ENCODE measurements at regions not wholly inside any gene's neighbourhood (a gene's known extent, or its start where the extent isn't known, plus 50 kb on each side); places are given as distances from the start of the nearest gene placed in this dataset.
"Not testable (repeated sequence)": the region's sequence is repeated elsewhere in the genome, so short reads cannot be mapped to it uniquely, and the experiment has no call there.

DNA sequence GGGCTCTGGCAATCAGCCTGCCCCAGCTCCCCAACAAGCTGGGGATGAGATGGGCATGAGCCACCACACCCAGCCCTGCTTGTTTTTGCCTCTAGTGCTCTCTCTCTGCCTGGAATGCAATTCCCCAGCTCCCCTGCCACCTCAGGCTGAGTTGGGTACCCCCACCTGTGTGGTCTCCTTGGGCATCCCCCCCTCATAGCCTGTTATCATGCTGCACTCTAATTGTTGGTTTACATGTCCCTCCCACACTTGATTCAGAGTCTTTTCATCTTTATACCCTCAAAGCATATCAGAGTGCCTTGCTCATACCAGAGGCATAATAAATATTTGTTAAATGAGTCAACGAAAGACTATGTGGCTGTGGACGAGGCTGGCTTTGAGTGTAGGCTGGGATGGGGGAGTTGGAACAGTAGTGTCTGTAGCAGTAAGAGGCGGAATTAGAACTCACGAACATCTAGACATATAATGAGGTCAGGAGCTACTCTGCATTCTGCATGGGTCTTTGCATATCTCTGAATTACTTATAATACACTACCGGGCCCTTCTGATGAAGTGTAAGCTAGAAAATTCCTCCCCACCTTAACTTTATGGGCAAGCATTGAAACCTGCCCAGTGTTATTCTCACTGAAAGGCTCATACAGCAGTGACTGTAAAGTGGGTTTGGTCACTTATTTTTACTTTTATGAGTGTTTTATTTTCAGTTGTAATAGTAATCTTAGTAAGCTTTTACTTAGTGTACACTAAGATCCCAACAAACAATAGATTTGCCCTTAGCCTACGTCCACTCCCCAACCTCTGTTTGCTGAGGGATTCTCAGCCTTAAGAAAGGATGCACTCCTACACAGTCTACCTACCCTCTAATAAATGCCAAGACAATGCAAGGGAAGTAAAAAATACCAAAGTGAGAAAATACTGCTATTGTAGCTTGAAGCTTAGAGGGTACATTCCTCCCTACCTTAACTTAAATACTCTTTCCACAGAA, 58.7 kb downstream of the EDN1 start:
- intact Hi-C loops (cut with DNase I), result no loop called here
- no peak for DNase-seq

DNA sequence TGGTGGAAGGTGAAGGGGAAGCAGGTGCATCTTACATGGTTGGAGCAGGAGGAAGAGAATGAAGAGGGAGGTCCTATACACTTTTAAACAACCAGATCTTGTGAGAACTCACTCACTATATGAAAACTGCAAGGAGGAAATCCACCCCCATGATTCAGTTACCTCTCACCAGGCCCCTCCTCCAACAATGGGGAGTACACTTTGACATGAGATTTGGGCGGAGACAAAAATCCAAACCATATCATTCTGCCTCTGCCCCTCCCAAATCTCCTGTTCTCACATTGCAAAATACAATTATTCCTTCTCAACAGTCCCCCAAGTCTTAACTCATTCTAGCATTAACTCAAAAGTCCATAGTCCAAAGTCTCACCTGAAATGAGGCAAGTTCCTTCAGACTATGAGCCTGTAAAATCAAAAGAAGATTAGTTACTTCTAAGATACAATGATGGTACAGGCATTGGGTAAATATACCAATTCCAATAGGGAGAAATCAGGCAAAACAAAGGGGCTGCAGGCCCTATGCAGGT, 60.5 kb downstream of the EDN1 start:
- no peak for DNase-seq
- intact Hi-C loops (cut with DNase I), result no loop called here

DNA sequence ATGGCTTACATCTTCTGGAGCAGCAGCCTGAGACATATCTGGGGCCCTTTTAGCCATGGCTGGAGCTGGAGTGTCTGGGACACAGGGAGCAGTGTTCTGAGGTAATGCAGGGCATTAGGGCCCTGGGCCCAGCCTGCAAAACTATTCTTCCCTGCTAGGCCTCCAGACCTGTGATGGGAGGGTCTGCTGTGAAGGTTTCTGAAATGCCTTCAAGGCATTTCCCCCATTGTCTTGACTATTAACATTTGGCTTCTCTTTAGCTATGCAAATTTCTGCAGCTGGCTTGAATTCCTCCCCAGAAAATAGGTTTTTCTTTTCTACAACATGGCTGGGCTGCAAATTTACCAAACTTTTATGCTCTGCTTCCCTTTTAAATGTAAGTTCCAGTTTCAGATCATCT, 61.5 kb downstream of the EDN1 start:
- intact Hi-C loops (cut with DNase I), result no loop called here
- DNase-seq, result no peak

DNA sequence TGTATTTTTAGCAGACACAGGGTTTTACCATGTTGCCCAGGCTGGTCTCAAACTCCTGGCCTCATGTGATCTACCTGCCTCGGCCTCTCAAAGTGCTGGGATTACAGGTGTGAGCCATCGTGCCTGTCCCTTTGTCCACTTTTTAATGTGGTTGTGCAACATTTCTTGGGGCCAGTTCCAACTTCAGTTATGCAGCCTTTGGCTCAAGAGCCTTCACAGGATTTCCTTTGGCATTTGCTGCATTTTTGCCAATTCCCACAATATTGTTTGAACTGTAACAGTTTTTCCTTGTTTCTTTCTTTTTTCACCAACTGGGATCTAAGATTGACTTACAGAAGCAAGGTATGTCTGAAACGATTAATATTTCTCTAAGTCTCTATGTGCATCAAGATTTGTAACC, 63.6 kb downstream of the EDN1 start:
- intact Hi-C loops (cut with DNase I), result no loop called here
- no peak for DNase-seq

DNA sequence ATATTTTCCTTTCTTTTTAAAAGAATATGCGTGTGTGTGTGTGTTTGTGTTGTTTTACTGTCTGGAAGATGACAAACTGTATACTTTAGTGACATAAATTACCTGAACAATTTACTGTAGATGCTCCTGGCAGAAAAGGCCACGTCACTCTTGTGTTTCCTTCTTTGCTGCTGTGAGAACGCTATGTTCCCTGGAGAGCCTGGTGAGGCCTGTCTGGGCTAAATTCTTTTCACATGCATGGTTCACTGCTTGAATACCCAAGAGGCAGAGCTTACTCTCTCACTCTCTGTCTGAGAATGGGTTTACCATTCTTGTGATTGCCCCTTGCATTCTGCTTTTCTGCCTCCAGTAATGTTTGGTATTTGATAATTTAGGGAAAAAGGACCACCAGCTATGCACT, 64.3 kb downstream of the EDN1 start:
- intact Hi-C loops (cut with DNase I), result no loop called here
- DNase-seq, result no peak

DNA sequence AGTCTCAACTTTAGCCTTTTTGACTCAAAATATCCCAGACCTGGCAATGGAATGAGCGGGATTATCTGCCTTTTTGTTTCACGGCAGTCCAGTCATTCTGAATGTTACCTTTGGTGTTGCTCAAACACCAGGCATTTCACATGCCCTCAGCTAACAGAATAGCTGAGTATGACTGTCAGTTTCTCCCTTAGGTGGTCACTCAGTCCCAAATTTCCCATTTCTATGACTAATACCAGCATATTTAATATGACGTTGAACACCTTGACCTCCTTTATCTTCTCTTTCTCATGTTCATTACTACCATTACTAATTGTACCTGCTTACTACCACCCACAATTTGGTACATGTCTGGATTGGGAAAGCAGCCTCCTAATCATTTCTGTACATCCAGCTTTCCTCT, 65.2 kb downstream of the EDN1 start:
- intact Hi-C loops (cut with DNase I), result no loop called here
- DNase-seq, result no peak

DNA sequence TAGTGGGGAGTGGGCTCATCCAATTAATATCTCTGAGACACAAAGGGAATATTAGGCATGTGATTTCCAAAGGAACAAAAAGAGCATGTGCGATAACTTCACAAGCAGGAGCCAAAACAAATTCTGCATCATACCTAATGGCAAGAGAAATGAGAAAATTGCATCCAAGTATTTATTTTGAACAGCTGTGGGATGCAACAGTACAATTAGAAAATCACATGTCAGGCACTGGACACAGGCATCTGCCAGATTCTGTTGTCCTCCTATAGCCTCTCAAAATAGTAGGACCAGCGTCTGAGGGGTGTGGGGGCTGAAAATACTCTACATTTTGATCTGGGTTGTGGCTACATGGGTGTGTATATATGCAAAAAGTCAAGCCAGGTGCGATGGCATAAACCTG, 66.3 kb downstream of the EDN1 start:
- no peak for DNase-seq
- intact Hi-C loops (cut with DNase I), result no loop called here

DNA sequence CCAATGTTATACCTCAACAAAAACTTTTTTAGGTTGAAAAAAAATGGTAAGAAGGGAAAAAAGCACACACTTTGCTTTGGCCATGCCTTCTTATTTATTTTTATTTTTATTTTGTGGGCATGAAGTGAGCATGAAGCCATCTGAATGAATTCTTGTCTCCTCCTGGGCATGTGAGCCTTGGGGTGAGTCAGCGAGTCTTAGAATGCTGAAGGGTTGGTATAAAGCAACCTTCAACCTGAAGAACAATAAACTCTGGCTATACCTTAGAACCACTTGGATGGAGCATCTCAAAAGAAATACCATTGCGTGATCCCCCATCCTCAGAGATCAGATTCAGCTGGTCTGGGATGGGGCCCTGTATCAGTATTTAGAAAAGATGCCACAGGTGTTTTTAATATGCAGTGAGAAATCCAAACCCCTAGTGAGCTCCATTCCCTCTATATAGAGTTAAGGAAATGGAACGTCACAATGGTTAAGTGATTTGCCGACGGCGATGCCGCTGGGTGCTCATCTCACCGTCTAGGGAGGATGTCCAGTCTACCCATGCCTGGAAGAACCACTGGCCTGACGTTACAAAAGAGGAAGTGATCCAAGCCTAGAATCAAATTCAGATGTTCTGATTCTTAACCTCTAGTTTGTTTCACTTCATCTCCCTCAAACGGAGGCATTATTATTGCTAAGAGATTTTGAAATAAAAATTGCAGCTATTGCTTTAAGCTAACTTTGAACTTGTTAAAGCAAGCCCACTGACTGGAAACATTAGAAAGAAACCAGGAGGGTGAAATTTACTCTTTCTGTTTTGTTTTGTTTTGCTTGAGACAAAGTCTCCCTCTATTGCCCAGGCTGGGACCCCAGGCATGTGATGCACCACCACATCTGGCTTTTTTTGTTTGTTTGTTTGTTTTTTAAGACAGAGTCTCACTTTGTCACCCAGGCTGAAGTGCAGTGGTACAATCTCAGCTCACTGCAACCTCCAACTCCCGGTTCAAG, 67.1 kb downstream of the EDN1 start:
- intact Hi-C loops (cut with DNase I), result no loop called here

DNA sequence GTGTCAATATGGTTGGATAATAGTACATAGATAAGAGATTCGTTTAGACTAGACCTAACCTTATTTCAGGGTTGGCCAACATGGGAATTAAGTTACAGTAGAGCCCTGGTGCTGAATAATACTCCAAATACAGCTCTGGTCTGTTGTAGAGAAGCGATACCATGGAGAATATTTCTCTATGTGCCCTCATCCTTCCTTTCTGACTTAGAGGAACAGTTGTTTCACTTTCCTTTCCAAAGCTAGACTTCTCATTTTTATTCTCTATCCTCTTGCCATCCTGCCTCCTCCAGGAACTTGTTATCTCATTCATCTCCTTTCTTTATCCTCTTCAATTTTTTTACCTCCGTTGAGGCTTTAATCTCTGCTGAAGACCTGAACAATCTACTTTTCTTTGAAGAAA, 68.9 kb downstream of the EDN1 start:
- intact Hi-C loops (cut with DNase I), result no loop called here
- DNase-seq, result no peak

More for the DNA sequence above, 67.1 kb downstream of the EDN1 start:
- no peak for DNase-seq

DNA sequence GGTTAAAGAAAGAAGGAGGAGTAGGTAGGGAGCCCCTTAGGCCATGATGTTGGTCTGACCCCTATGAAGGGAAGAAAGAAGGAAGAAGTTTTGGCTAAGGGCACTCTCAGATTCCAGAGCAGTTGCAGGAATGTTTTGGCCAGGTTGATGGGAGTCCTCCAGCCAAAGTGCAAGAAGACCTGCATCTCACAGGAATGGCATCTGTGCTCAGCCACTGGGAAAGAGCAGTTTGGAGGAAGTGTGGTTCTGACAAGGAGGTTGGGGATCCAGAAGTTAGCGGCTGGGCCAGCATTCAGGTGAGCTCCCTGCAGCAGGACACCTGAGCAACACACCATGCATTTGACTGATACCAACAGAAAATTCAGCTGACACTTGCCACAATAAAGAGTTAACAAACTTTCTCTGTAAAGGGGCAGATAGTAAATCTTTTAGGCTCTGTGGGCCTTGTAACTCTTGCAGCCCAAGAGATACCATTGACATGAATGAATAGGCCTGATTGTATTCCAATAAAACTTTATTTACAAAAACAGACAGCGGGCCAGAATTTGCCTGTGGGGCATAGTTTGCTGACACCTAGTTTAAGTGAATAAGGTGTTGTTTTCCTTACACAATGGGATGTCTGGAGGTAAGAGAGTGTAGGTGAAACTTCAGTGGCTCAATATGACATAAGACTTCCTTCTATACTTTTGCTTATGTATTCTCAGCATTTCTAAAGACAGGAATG, 71.0 kb downstream of the EDN1 start:
- DNase-seq, result no peak

DNA sequence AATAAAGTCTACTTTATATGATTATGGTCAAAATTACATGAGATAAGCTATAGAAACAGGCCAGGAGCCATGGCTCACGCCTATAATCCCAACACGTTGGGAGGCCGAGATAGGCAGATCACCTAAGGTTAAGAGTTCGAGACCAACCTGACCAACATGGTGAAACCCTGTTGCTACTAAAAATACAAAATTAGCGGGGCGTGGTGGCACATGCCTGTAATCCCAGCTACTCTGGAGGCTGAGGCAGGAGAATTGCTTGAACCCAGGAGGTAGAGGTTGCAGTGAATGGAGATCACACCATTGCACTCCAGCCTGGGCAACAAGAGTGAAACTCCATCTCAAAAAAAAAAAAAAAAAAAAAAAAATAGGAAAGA, 73.1 kb downstream of the EDN1 start:
- DNase-seq; intact Hi-C loops (cut with DNase I): not testable (repeated sequence)

More for the DNA sequence above, 71.0 kb downstream of the EDN1 start:
- intact Hi-C loops (cut with DNase I), result no loop called here

DNA sequence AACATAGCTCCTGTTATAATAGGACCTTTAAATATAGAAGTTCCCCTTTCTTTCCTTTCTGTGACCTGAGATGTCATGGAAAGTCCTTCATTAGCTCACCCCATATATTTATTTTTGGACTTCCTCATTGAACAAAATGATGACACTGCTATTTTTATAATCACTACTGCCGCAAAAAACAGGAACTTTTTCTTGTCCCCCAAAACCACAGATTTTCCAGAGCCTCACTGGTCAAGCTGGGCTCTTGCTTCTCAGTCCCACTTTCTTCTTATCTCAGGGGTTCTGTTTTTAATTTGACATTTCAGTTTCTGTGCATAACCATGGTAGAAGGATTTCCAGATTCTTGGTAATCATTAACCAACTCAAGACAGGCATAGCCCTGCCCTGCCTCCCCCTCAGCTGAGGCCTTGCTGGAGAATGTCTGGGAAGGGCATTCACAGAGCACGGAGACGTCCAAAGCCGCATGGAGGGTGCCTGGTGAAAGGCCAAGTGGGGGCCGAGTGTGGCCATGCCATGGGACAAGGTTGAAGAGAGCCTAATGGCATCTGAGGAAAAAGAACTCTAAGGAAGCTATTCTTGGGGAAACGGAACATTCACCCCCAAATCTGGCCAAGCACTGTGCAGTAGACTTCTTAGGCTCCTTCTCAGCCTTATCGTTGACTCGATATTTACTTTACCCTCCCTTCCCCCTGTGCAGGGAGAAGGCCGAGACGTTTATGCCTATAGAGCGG, 73.7 kb downstream of the EDN1 start:
- intact Hi-C loops (cut with DNase I), result no loop called here

DNA sequence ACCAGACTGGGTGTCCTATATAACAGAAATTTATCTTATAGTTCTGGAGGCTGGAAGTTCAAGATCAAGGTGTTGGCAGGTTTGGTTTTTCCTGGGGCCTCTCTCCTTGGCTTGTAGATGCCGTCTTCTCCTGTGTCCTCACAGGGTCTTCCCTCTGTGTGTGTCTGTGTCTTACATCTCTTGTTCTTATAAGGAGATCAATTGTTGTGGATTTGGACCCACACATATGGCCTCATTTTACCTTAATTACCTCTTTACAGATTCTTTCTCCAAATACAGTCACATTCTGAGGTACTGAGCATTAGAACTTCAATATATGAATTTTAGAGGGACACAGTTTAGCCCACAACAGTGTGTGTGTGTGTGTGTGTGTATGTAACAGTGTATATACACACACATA, 74.5 kb downstream of the EDN1 start:
- intact Hi-C loops (cut with DNase I), result no loop called here
- DNase-seq, result no peak

More for the DNA sequence above, 73.7 kb downstream of the EDN1 start:
- DNase-seq, result no peak

DNA sequence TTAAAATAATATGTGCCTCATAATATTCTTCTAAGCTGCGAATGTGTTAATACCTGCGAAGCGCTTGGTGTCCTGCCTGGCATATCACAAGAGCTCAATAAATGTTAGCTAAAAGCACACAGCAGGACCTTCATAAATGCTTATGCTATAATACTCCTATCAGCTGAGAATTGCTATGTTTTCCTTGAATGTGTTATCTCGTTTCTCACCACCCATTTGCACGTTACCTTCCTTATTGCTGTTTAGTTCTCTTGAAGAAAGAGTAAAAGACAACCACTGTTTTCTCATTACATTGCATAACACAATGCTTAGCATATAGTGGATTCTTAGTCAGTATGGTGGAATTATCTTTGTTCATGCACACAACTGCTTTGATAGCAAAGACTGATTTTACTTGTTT, 76.6 kb downstream of the EDN1 start:
- intact Hi-C loops (cut with DNase I), result no loop called here
- no peak for DNase-seq

DNA sequence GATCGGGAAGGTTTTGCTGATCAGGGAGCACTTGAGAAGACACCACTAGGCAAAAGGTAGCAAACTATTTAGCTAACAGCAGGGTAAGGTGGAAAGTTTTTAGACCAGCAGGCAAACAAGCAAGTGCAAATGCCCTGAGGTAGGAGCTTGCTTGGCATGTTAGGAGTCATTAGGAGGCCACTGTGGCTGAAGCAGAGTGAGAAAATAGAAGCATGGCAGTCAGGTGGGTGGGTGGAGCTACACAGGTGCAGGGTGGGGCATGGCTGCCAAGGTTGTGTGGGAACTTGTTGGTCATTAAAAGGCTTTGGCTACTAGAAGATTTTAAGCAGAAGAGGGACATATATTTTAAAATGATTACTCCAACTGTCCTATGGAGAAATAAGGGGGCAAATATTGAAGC, 77.3 kb downstream of the EDN1 start:
- intact Hi-C loops (cut with DNase I), result no loop called here
- DNase-seq, result no peak

DNA sequence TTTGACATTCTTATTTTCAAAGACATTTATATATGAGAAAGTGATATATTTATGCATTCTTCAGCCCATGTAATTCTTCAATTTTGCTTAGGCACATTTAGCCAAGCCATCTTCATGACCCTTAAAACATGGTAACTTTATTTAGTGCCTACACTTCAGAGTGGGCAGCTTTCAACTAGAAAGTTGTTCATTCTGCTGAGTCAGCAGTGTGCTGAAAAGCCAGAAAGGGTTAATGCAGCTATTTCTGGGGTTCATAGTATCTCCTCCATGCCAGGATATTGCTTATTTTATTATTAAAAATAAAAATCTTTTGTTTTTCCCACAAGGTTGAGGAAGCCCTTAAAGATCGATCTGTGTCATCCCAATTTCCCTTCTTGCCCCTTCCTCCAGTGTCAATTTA, 79.2 kb downstream of the EDN1 start:
- no peak for DNase-seq
- intact Hi-C loops (cut with DNase I), result no loop called here

DNA sequence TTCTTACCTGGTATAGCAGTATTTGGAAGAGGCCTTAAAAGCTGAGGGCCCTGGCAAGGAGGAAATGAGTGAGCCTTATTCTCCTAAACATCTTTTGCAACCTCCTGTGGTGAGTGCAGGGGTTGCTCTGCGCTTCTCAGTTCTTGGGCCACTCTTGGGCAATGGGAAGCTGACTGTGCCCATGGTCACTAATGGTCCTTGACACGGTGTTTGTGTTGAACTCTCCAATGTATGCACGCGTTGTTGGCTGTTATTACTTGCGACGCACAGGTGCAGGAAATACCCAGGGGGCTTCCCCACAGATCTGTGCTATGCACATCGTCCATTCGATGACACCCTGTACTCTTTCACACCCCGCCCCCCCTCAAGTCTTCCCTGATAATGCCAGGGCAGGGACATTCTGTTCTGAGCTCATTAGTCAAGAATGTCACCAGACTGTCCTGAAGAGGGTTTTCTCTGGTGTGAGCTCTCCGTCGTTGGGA, 79.7 kb downstream of the EDN1 start:
- DNase-seq, result no peak
- intact Hi-C loops (cut with DNase I), result no loop called here

DNA sequence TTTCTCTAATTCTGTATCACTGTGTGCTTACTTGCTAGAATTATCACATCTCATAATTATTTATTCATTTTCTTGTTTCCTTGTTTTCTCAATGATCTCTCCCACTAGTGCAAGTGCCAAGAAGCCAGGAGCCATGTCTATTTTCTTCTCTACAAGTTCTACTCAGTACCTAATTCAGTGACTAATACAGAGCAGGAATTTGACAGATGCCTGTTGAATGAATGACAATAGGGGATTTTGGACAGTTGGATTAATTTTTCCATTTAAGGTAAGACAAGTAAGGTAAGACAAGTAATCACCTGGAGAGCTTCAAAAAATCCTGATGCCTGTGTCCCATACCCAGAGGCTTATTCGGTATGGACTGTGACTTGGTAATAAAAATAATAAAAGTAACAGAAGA, 81.0 kb downstream of the EDN1 start:
- intact Hi-C loops (cut with DNase I), result no loop called here
- no peak for DNase-seq

DNA sequence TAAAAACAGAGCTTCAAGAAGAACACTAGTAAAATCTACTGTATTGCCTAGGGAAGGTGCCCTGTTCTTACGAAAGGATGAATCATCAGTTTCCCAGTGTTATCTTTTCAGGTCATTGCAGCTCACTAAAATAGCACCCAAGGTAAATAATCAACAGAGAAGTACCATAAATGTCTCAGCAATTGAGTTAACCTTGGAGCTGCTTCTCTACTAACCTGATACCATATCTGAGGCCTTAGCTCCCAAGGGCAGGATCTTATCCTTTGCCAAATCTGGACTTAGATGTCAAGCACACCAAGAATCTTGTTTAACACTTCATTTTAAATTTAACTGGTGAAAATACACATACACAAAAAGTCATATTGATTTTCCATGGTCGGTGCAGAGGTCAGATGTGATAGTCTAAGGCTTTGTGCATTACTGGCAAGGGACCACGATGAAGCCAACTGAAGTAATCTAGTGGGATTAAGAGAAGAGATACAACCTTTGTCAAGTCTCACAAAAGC, 81.5 kb downstream of the EDN1 start:
- intact Hi-C loops (cut with DNase I), result no loop called here
- no peak for DNase-seq
